HepG2 (cell line): ENCODE measurements at regions not wholly inside any gene's neighbourhood (a gene's known extent, or its start where the extent isn't known, plus 50 kb on each side); places are given as distances from the start of the nearest gene placed in this dataset.
A peak's percentile ranks its signal among the peaks of the same experiment; 100 is the strongest.

ENCODE experiments used
- AGO2 ChIP-seq: fragments of 200-400 bp; formaldehyde crosslinking; optimal IDR thresholded peaks from 2 replicates; pipeline ENCODE3; 2017; ENCODE audit warnings: mild to moderate bottlenecking, low read depth, low read length, moderate library complexity
- ATM ChIP-seq: fragments of 450-650 bp; IDR thresholded peaks from 2 replicates; pipeline ENCODE4 v1.7.1; 2017; ENCODE audit warnings: mild to moderate bottlenecking, borderline replicate concordance
- ATRX ChIP-seq: sonication (generic); formaldehyde crosslinking; IDR thresholded peaks from 2 replicates; pipeline ENCODE4 v1.4.0; 2020; ENCODE audit warnings: missing genetic modification reagents, borderline replicate concordance
- CC2D1A ChIP-seq: sonication (generic); formaldehyde crosslinking; IDR thresholded peaks from 2 replicates; pipeline ENCODE4 v1.8.1; 2023; ENCODE audit warnings: mild to moderate bottlenecking, missing genetic modification reagents
- KDM4B ChIP-seq: sonication (generic); formaldehyde crosslinking; IDR thresholded peaks from 2 replicates; pipeline ENCODE4 v1.4.0; 2020; ENCODE audit warnings: missing genetic modification reagents
- MIXL1 ChIP-seq: IDR thresholded peaks from 2 replicates; pipeline ENCODE4 v1.6.1; 2016
- NKX3-1 ChIP-seq: sonication (generic); formaldehyde crosslinking; IDR thresholded peaks from 2 replicates; pipeline ENCODE4 v1.5.0; 2020; ENCODE audit warnings: missing genetic modification reagents
- POLR2A ChIP-seq, 2 experiments: IDR thresholded peaks; 2 replicates each; pipeline ENCODE4 v1.6.1; 2011; ENCODE audit warnings: low read depth in 2 of 2, low read length in 2 of 2, mild to moderate bottlenecking in 1 of 2, moderate library complexity in 1 of 2; ENCODE audit not compliant: insufficient read depth in 1 of 2
- SKI ChIP-seq: fragments of 450-650 bp; IDR thresholded peaks from one replicate; pipeline ENCODE4 v1.6.1; 2018; ENCODE audit warnings: mild to moderate bottlenecking; ENCODE audit not compliant: partially characterized antibody
- SRY ChIP-seq: sonication (generic); formaldehyde crosslinking; IDR thresholded peaks from 2 replicates; pipeline ENCODE4 v1.8.0; 2022; ENCODE audit warnings: mild to moderate bottlenecking, missing genetic modification reagents
- ZFP36 ChIP-seq: fragments of 150-350 bp; IDR thresholded peaks from 2 replicates; pipeline ENCODE4 v1.6.1; 2018; ENCODE audit warnings: borderline replicate concordance, low read length, low read depth; ENCODE audit not compliant: partially characterized antibody
- ZIK1 ChIP-seq: sonication (generic); formaldehyde crosslinking; IDR thresholded peaks from 2 replicates; pipeline ENCODE4 v1.5.0; 2020; ENCODE audit warnings: mild to moderate bottlenecking, low read depth, missing genetic modification reagents, borderline replicate concordance
- ZNF138 ChIP-seq: sonication (generic); formaldehyde crosslinking; IDR thresholded peaks from 2 replicates; pipeline ENCODE4 v1.5.0; 2020; ENCODE audit warnings: mild to moderate bottlenecking, low read depth, missing genetic modification reagents
- ZNF468 ChIP-seq: sonication (generic); formaldehyde crosslinking; IDR thresholded peaks from 2 replicates; pipeline ENCODE4 v1.8.0; 2022; ENCODE audit warnings: mild to moderate bottlenecking, moderate library complexity, missing genetic modification reagents
- ZNF891 ChIP-seq: sonication (generic); formaldehyde crosslinking; IDR thresholded peaks from 2 replicates; pipeline ENCODE4 v1.5.0; 2020; ENCODE audit warnings: mild to moderate bottlenecking, missing genetic modification reagents
- TF ChIP-seq, protein P1 (sequence below): sonication (generic); formaldehyde crosslinking; IDR thresholded peaks from 2 replicates; pipeline ENCODE4 v1.9.0; 2022; ENCODE audit warnings: low read depth, missing genetic modification reagents
- TF ChIP-seq, protein P2 (sequence below): sonication (generic); formaldehyde crosslinking; IDR thresholded peaks from 2 replicates; pipeline ENCODE4 v1.4.0; 2020; ENCODE audit warnings: missing genetic modification reagents, borderline replicate concordance
- TF ChIP-seq, protein P3 (sequence below): sonication (generic); formaldehyde crosslinking; IDR thresholded peaks from 2 replicates; pipeline ENCODE4 v1.8.0; 2022; ENCODE audit warnings: mild to moderate bottlenecking, missing genetic modification reagents, moderate library complexity
- TF ChIP-seq, protein P4 (sequence below): sonication (generic); formaldehyde crosslinking; IDR thresholded peaks from 2 replicates; pipeline ENCODE4 v1.4.0; 2020; ENCODE audit warnings: missing genetic modification reagents, borderline replicate concordance
- TF ChIP-seq, protein P5 (sequence below): sonication (generic); formaldehyde crosslinking; IDR thresholded peaks from 2 replicates; pipeline ENCODE4 v1.4.0; 2020; ENCODE audit warnings: mild to moderate bottlenecking, low read depth, missing genetic modification reagents

DNA sequence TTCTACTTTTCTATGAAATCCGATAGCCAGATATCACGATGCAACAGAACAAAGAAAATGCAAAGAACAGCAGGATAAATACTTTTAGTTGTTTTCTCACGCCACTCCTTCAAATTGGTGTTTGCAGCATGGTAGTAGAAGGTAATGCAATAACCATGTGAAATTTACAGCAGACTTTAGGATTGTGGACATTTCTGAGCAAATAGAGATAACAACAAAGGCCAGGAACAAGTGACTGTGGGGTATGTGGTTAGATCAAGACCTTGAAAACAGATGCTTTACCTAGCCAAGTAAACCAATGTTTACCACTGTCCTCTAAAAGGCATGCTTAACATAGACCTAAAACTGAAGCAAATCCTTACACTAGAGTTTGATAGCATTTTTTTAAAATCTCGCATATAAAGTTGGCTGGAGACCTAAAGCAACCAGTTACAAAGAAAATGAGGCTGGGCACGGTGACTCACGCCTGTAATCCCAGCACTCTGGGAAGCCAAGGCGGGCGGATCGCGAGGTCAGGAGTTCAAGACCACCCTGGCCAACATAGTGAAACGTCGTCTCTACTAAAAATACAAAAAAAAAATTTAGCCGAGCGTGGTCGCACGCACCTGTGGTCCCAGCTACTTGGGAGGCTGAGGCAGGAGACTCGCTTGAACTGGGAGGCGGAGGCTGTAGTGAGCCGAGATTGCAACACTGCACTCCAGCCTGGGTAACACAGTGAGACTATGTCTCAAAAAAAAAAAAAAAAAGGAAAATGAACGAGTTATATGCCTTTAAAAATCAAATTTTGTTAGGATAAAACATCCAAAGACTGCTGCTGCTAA is 123.2 kb upstream of the FOXN3 start (continued):
- TF ChIP-seq, protein P1, sequence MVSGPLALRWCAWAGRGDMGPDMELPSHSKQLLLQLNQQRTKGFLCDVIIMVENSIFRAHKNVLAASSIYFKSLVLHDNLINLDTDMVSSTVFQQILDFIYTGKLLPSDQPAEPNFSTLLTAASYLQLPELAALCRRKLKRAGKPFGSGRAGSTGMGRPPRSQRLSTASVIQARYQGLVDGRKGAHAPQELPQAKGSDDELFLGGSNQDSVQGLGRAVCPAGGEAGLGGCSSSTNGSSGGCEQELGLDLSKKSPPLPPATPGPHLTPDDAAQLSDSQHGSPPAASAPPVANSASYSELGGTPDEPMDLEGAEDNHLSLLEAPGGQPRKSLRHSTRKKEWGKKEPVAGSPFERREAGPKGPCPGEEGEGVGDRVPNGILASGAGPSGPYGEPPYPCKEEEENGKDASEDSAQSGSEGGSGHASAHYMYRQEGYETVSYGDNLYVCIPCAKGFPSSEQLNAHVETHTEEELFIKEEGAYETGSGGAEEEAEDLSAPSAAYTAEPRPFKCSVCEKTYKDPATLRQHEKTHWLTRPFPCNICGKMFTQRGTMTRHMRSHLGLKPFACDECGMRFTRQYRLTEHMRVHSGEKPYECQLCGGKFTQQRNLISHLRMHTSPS (CRISPR knock-in tag): no peak
- TF ChIP-seq ZNF138 (CRISPR knock-in tag): no peak
- TF ChIP-seq AGO2: no peak
- no peak for TF ChIP-seq ZNF468
- TF ChIP-seq ZFP36: no peak
- peak; percentile 34; the same call in 1 of the 2 replicates for TF ChIP-seq MIXL1
- TF ChIP-seq, protein P2, sequence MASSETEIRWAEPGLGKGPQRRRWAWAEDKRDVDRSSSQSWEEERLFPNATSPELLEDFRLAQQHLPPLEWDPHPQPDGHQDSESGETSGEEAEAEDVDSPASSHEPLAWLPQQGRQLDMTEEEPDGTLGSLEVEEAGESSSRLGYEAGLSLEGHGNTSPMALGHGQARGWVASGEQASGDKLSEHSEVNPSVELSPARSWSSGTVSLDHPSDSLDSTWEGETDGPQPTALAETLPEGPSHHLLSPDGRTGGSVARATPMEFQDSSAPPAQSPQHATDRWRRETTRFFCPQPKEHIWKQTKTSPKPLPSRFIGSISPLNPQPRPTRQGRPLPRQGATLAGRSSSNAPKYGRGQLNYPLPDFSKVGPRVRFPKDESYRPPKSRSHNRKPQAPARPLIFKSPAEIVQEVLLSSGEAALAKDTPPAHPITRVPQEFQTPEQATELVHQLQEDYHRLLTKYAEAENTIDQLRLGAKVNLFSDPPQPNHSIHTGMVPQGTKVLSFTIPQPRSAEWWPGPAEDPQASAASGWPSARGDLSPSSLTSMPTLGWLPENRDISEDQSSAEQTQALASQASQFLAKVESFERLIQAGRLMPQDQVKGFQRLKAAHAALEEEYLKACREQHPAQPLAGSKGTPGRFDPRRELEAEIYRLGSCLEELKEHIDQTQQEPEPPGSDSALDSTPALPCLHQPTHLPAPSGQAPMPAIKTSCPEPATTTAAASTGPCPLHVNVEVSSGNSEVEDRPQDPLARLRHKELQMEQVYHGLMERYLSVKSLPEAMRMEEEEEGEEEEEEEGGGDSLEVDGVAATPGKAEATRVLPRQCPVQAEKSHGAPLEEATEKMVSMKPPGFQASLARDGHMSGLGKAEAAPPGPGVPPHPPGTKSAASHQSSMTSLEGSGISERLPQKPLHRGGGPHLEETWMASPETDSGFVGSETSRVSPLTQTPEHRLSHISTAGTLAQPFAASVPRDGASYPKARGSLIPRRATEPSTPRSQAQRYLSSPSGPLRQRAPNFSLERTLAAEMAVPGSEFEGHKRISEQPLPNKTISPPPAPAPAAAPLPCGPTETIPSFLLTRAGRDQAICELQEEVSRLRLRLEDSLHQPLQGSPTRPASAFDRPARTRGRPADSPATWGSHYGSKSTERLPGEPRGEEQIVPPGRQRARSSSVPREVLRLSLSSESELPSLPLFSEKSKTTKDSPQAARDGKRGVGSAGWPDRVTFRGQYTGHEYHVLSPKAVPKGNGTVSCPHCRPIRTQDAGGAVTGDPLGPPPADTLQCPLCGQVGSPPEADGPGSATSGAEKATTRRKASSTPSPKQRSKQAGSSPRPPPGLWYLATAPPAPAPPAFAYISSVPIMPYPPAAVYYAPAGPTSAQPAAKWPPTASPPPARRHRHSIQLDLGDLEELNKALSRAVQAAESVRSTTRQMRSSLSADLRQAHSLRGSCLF (CRISPR knock-in tag): no peak
- TF ChIP-seq SRY (CRISPR knock-in tag): no peak
- no peak for TF ChIP-seq ZIK1 (CRISPR knock-in tag)
- TF ChIP-seq ATRX (CRISPR knock-in tag): no peak
- TF ChIP-seq SKI: peak; percentile 74
- TF ChIP-seq ATM: no peak
- TF ChIP-seq, protein P3, sequence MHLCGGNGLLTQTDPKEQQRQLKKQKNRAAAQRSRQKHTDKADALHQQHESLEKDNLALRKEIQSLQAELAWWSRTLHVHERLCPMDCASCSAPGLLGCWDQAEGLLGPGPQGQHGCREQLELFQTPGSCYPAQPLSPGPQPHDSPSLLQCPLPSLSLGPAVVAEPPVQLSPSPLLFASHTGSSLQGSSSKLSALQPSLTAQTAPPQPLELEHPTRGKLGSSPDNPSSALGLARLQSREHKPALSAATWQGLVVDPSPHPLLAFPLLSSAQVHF (CRISPR knock-in tag): no peak
- TF ChIP-seq NKX3-1 (CRISPR knock-in tag): no peak
- no peak for TF ChIP-seq ZNF891 (CRISPR knock-in tag)
- TF ChIP-seq, protein P4, sequence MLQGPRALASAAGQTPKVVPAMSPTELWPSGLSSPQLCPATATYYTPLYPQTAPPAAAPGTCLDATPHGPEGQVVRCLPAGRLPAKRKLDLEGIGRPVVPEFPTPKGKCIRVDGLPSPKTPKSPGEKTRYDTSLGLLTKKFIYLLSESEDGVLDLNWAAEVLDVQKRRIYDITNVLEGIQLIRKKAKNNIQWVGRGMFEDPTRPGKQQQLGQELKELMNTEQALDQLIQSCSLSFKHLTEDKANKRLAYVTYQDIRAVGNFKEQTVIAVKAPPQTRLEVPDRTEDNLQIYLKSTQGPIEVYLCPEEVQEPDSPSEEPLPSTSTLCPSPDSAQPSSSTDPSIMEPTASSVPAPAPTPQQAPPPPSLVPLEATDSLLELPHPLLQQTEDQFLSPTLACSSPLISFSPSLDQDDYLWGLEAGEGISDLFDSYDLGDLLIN (CRISPR knock-in tag): no peak
- TF ChIP-seq KDM4B: no peak
- TF ChIP-seq CC2D1A (CRISPR knock-in tag): no peak
- TF ChIP-seq, protein P5, sequence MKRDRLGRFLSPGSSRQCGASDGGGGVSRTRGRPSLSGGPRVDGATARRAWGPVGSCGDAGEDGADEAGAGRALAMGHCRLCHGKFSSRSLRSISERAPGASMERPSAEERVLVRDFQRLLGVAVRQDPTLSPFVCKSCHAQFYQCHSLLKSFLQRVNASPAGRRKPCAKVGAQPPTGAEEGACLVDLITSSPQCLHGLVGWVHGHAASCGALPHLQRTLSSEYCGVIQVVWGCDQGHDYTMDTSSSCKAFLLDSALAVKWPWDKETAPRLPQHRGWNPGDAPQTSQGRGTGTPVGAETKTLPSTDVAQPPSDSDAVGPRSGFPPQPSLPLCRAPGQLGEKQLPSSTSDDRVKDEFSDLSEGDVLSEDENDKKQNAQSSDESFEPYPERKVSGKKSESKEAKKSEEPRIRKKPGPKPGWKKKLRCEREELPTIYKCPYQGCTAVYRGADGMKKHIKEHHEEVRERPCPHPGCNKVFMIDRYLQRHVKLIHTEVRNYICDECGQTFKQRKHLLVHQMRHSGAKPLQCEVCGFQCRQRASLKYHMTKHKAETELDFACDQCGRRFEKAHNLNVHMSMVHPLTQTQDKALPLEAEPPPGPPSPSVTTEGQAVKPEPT (CRISPR knock-in tag): no peak
- TF ChIP-seq POLR2A (IDR thresholded peaks at IDR 0.05; ENCODE audit: insufficient read depth in 1 of 2, low read depth in 2 of 2, low read length in 2 of 2): no peak
